Kidney epithelial cell (primary cell): ENCODE measurements at regions not wholly inside any gene's neighbourhood (a gene's known extent, or its start where the extent isn't known, plus 50 kb on each side); places are given as distances from the start of the nearest gene placed in this dataset.
"Not testable (repeated sequence)": the region's sequence is repeated elsewhere in the genome, so short reads cannot be mapped to it uniquely, and the experiment has no call there.

ENCODE experiments used
- DNase-seq: peaks from one replicate; pipeline ENCODE4 v3.0.0-alpha.2; 2010; ENCODE audit warnings: low read depth
- H3K27me3 ChIP-seq: 2 replicates; pipeline ENCODE4 v1.6.0; 2011; ENCODE audit warnings: low read length; ENCODE audit not compliant: control insufficient read depth, insufficient read depth
- H3K36me3 ChIP-seq: 2 replicates; pipeline ENCODE4 v1.5.1; 2011; ENCODE audit warnings: low read length; ENCODE audit not compliant: control insufficient read depth, insufficient read depth
- H3K4me3 ChIP-seq: 2 replicates; pipeline ENCODE4 v1.5.1; 2011; ENCODE audit warnings: low read depth, mild to moderate bottlenecking, control low read depth, low read length
- TF ChIP-seq, protein P1 (sequence below): IDR thresholded peaks from 2 replicates; pipeline ENCODE4 v1.5.1; 2011; ENCODE audit warnings: mild to moderate bottlenecking, moderate library complexity, low read length, control low read depth, inconsistent platforms; ENCODE audit not compliant: insufficient read depth, poor library complexity, severe bottlenecking

DNA sequence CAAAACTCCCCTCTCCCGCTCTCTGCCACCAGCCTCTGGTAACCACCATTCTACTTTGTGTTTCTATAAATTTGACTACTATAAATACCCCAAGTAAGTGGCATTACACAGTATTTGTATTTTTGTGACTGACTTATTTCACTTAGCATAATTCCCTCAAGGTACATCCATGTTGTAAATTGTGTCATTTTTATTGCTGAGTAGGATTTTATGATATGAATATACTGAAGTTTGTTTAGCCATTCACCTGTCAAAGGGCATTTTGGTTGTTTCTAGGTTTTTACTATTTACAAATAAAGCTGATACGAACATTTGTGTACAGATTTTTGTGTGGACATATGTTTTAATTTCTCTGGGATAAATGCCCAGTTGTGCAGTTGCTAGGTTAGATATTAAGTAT lies 174.0 kb upstream of the MMADHC start:
- Histone ChIP-seq H3K27me3 (no peaks in the 10 kb centered on the region), H3K4me3 (no peak overlapping the region), H3K36me3 (no peaks in the 10 kb centered on the region)
- TF ChIP-seq, protein P1, sequence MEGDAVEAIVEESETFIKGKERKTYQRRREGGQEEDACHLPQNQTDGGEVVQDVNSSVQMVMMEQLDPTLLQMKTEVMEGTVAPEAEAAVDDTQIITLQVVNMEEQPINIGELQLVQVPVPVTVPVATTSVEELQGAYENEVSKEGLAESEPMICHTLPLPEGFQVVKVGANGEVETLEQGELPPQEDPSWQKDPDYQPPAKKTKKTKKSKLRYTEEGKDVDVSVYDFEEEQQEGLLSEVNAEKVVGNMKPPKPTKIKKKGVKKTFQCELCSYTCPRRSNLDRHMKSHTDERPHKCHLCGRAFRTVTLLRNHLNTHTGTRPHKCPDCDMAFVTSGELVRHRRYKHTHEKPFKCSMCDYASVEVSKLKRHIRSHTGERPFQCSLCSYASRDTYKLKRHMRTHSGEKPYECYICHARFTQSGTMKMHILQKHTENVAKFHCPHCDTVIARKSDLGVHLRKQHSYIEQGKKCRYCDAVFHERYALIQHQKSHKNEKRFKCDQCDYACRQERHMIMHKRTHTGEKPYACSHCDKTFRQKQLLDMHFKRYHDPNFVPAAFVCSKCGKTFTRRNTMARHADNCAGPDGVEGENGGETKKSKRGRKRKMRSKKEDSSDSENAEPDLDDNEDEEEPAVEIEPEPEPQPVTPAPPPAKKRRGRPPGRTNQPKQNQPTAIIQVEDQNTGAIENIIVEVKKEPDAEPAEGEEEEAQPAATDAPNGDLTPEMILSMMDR = no peak
- no peak for DNase-seq

DNA sequence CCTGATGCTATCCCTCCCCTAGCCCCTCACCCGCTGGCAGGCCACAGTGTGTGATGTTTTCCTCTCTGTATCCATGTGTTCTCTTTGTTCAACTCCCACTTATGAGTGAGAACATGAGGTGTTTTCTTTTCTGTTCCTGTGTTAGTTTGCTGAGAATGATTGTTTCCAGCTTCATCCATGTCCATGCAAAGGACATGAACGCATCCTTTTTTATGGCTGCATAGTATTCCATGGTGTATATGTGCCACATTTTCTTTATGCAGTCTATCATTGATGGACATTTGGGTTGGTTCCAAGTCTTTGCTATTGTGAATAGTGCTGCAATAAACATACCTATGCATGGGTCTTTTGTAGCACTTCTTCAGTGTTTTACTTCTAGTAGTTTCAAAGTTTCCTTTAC lies 171.8 kb upstream of the MMADHC start:
- DNase-seq, H3K36me3 ChIP-seq, H3K4me3 ChIP-seq, H3K27me3 ChIP-seq: not testable (repeated sequence)

DNA sequence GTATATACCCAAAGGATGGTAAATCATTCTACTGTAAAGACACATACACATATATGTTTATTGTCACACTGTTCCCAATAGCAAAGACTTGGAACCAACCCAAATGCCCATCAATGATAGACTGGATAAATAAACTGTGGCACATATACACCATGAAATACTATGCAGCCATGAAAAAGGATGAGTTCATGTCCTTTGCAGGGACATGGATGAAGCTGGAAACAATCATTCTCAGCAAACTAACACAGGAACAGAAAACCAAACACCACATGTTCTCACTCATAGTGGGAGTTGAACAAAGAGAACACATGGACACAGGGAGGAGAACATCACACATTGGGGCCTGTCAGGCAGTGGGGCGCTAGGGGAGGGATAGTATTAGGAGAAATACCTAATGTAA lies 167.1 kb upstream of the MMADHC start:
- not testable (repeated sequence) for H3K36me3 ChIP-seq, DNase-seq, H3K27me3 ChIP-seq, H3K4me3 ChIP-seq

DNA sequence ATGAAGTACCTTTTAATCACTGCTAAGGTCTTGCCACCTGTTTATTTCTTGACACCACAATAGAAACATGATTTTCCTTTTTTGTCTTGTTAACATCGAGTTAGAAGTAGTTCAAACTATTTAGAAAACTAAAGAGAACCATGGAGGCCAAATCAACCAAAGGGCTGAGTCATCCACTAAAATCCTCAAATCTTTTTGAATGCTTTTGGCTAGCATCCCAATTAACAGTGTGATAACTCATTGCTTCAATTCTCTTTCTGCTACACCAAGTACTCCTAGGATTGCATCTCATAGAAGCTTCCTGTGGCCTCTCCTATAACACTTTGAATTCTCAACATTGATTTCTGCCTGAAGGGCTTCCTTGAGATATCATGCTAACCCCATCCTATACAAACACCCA lies 159.9 kb upstream of the MMADHC start:
- DNase-seq = no peak
- Histone ChIP-seq H3K36me3 (no peaks in the 10 kb centered on the region), H3K27me3 (no peaks in the 10 kb centered on the region), H3K4me3 (no peak overlapping the region)
- TF ChIP-seq, protein P1 = no peak

DNA sequence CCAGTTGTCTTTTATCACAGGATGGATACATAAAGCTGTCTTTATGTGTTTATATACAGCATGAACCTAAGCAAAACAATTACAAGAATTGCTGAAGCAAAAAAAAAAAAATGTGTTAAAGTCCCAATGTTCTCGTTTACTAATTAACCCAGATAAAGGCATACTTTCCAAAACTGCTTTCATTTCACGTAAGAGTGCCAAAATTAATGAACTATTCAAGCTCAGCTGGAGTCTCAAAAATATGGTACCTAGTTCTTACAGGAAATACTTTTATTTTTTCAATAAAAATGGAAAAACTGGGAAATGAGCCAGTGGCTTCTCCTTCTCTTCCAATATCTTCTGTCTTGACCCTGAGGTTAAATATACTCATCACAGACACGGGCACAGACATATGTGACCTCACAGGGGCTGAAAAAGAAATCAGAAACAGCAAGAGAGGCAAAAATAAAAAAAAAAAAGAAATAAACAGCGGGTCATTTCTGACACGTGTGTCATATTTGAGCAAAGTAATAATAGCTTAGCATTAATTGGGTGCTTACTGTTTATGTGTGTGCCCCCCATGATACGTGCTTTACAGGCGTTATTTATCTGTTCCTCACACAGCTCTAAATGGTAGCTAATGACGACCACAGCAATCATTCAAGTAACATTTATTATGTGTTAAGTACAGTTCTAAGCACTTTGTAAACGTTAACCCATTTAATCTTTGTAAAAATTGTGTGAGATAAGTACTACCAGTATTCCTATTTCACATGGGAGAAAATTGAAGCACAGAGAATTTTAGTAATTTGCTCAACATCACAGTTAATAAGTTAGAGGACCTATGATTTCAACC lies 158.0 kb upstream of the MMADHC start:
- TF ChIP-seq, protein P1 = no peak

DNA sequence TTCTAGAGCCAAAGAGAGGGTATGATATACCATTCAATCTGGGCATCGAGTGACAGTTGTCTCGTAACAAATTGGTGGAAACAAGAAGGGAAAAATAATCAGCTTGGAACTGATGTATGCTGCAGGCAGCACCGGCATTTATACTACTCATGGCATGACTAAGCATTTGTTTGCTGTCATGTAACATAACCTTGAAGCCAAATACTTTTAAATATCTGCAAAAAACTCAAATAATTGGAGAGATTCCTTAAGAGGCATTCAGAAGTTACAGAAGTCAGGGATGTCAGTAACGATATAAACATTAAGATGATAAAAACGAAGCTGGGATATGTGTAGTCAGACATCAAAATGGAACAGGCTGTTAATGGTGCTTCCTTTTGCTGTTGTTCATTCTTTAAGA lies 157.3 kb upstream of the MMADHC start:
- H3K27me3 ChIP-seq = no peaks in the 10 kb centered on the region
- no peak overlapping the region for H3K4me3 ChIP-seq
- no peaks in the 10 kb centered on the region for H3K36me3 ChIP-seq
- TF ChIP-seq, protein P1 = no peak
- no peak for DNase-seq

More for the DNA sequence above, 158.0 kb upstream of the MMADHC start:
- DNase-seq = no peak
- Histone ChIP-seq H3K36me3 (no peaks in the 10 kb centered on the region), H3K27me3 (no peaks in the 10 kb centered on the region), H3K4me3 (no peak overlapping the region)

DNA sequence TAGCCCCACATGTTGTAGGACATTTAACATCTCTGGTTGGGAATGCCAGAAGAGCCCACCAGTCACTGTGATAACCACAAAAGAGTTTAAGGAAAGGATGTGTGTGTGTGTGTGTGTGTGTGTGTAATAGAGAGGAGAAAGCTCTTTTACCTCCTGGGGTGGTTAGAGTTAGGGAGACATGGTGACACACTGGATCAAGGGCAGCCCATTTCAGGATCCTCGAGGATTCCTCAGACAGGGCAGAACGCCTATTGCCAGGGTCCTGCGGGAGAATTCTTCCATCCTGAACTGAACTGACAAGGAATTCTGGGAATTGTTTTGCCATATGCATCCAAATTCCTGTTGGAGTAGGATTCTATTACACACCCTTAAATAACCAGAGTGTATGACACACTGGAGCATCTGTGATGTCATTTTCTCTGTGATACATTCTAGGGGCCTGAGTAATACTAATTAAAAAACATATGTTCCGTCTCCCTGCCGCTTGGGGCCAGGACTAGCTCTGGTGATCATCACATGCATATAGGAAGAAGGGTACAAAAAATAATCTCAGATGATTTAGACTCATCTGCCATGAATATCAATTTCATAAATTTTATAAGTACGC lies 156.4 kb upstream of the MMADHC start:
- DNase-seq = peak; percentile 57
- Histone ChIP-seq H3K27me3 (no peaks in the 10 kb centered on the region), H3K4me3 (no peak overlapping the region), H3K36me3 (no peaks in the 10 kb centered on the region)
- TF ChIP-seq, protein P1 = no peak
